HepG2 (cell line): ENCODE measurements at regions not wholly inside any gene's neighbourhood (a gene's known extent, or its start where the extent isn't known, plus 50 kb on each side); places are given as distances from the start of the nearest gene placed in this dataset.

Experiments
- CERS6 ChIP-seq: sonication (generic); formaldehyde crosslinking; IDR thresholded peaks from 2 replicates; pipeline ENCODE4 v1.5.0; 2020; ENCODE audit warnings: missing genetic modification reagents
- EHMT2 ChIP-seq: fragments of 200-600 bp; sonication (generic); IDR thresholded peaks from 2 replicates; pipeline ENCODE4 v1.7.0; 2017; ENCODE audit warnings: antibody characterized with exemption, low read depth, low read length, borderline replicate concordance
- FIP1L1 ChIP-seq: fragments of 200-400 bp; formaldehyde crosslinking; IDR thresholded peaks from 2 replicates; pipeline ENCODE4 v1.6.1; 2018; ENCODE audit warnings: low read depth, mild to moderate bottlenecking, low read length, moderate library complexity, borderline replicate concordance; ENCODE audit not compliant: insufficient read depth
- KLF16 ChIP-seq, 2 experiments: sonication (generic) in 1 of 2; formaldehyde crosslinking in 1 of 2; IDR thresholded peaks; 2 replicates each; pipeline versions ENCODE4 v1.6.1 to v1.8.0; 2016 to 2023; ENCODE audit warnings: missing genetic modification reagents in 2 of 2, missing compliant biosample characterization in 1 of 2
- RAD21 ChIP-seq: fragments of 450-650 bp; formaldehyde crosslinking; IDR thresholded peaks from 2 replicates; pipeline ENCODE4 v1.5.0; 2020; ENCODE audit warnings: mild to moderate bottlenecking
- RNF219 ChIP-seq: sonication (generic); formaldehyde crosslinking; IDR thresholded peaks from 2 replicates; pipeline ENCODE4 v1.5.0; 2020; ENCODE audit warnings: mild to moderate bottlenecking, missing genetic modification reagents
- SMC3 ChIP-seq: IDR thresholded peaks from 2 replicates; pipeline ENCODE4 v1.6.1; 2011; ENCODE audit warnings: low read length, improper control_type of control experiment
- SOX13 ChIP-seq, 3 experiments: fragments of 450-650 bp in 1 of 3; sonication (generic) in 1 of 3; formaldehyde crosslinking in 1 of 3; IDR thresholded peaks in 2 of 3; conservative IDR thresholded peaks in 1 of 3; 2 replicates each; pipeline versions ENCODE4 v1.5.0 to v1.6.1; 2016 to 2020; ENCODE audit warnings: antibody characterized with exemption in 1 of 3, mild to moderate bottlenecking in 1 of 3, missing compliant biosample characterization in 1 of 3, missing genetic modification reagents in 1 of 3, moderate library complexity in 1 of 3
- SP4 ChIP-seq: sonication (generic); formaldehyde crosslinking; IDR thresholded peaks from 2 replicates; pipeline ENCODE4 v1.8.1; 2023; ENCODE audit warnings: mild to moderate bottlenecking, missing genetic modification reagents
- TFAP4 ChIP-seq: sonication (generic); IDR thresholded peaks from 2 replicates; pipeline ENCODE4 v1.6.1; 2016; ENCODE audit warnings: low read depth, borderline replicate concordance
- ZNF501 ChIP-seq: sonication (generic); formaldehyde crosslinking; IDR thresholded peaks from 2 replicates; pipeline ENCODE4 v1.5.1; 2020; ENCODE audit warnings: mild to moderate bottlenecking, moderate library complexity, missing genetic modification reagents
- ZNF619 ChIP-seq: sonication (generic); formaldehyde crosslinking; IDR thresholded peaks from 2 replicates; pipeline ENCODE4 v1.4.0; 2020; ENCODE audit warnings: mild to moderate bottlenecking, missing genetic modification reagents
- ZNF629 ChIP-seq: sonication (generic); formaldehyde crosslinking; conservative IDR thresholded peaks from 2 replicates; pipeline ENCODE4 v1.5.0; 2020; ENCODE audit warnings: missing genetic modification reagents
- ZSCAN12 ChIP-seq: sonication (generic); formaldehyde crosslinking; IDR thresholded peaks from 2 replicates; pipeline ENCODE4 v1.9.0; 2021; ENCODE audit warnings: mild to moderate bottlenecking, missing genetic modification reagents
- TF ChIP-seq, protein P1 (sequence below): sonication (generic); formaldehyde crosslinking; IDR thresholded peaks from 2 replicates; pipeline ENCODE4 v1.4.0; 2020; ENCODE audit warnings: mild to moderate bottlenecking, missing genetic modification reagents
- TF ChIP-seq, protein P2 (sequence below): sonication (generic); formaldehyde crosslinking; IDR thresholded peaks from 2 replicates; pipeline ENCODE4 v1.5.1; 2020; ENCODE audit warnings: missing genetic modification reagents, mild to moderate bottlenecking, borderline replicate concordance
- TF ChIP-seq, protein P3 (sequence below): sonication (generic); formaldehyde crosslinking; IDR thresholded peaks from 2 replicates; pipeline ENCODE4 v1.9.0; 2022; ENCODE audit warnings: missing genetic modification reagents, mild to moderate bottlenecking, borderline replicate concordance

GRCh38 chr6:141077355-141078333, 1055.1 kb upstream of the GJE1 start (continued):
- TF ChIP-seq TFAP4 (no peak), SMC3 (peak; percentile 27; the same call in 1 of the 2 replicates), SP4 (0 out of 2 replicates have a peak, but pooled peaks have one; percentile 6), EHMT2 (peak; percentile 49; the same call in 1 of the 2 replicates), CERS6 (no peak), FIP1L1 (no peak), ZNF501 (CRISPR knock-in tag) (peak; percentile 60; the same call in 1 of the 2 replicates), SOX13 (IDR thresholded peaks at IDR 0.05) (no peak), SOX13 (CRISPR knock-in tag; conservative IDR thresholded peaks at IDR 0.05 in 1 of 2, IDR thresholded peaks at IDR 0.05 in 1 of 2) (peak in 1 of 2 experiments; percentile 24; a peak in 1 of 4 replicates), KLF16 (CRISPR knock-in tag; IDR thresholded peaks at IDR 0.05) (peak in 1 of 2 experiments; percentile 37; a peak in 1 of 4 replicates), RAD21 (peak; percentile 57; the same call in 1 of the 2 replicates), ZSCAN12 (CRISPR knock-in tag) (no peak), ZNF629 (CRISPR knock-in tag) (no peak), RNF219 (no peak), ZNF619 (0 out of 2 replicates have a peak, but pooled peaks have one; percentile 54)
- TF ChIP-seq, protein P1, sequence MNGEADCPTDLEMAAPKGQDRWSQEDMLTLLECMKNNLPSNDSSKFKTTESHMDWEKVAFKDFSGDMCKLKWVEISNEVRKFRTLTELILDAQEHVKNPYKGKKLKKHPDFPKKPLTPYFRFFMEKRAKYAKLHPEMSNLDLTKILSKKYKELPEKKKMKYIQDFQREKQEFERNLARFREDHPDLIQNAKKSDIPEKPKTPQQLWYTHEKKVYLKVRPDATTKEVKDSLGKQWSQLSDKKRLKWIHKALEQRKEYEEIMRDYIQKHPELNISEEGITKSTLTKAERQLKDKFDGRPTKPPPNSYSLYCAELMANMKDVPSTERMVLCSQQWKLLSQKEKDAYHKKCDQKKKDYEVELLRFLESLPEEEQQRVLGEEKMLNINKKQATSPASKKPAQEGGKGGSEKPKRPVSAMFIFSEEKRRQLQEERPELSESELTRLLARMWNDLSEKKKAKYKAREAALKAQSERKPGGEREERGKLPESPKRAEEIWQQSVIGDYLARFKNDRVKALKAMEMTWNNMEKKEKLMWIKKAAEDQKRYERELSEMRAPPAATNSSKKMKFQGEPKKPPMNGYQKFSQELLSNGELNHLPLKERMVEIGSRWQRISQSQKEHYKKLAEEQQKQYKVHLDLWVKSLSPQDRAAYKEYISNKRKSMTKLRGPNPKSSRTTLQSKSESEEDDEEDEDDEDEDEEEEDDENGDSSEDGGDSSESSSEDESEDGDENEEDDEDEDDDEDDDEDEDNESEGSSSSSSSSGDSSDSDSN (CRISPR knock-in tag), result peak; percentile 53
- TF ChIP-seq, protein P2, sequence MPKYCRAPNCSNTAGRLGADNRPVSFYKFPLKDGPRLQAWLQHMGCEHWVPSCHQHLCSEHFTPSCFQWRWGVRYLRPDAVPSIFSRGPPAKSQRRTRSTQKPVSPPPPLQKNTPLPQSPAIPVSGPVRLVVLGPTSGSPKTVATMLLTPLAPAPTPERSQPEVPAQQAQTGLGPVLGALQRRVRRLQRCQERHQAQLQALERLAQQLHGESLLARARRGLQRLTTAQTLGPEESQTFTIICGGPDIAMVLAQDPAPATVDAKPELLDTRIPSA (CRISPR knock-in tag), result no peak
- TF ChIP-seq, protein P3, sequence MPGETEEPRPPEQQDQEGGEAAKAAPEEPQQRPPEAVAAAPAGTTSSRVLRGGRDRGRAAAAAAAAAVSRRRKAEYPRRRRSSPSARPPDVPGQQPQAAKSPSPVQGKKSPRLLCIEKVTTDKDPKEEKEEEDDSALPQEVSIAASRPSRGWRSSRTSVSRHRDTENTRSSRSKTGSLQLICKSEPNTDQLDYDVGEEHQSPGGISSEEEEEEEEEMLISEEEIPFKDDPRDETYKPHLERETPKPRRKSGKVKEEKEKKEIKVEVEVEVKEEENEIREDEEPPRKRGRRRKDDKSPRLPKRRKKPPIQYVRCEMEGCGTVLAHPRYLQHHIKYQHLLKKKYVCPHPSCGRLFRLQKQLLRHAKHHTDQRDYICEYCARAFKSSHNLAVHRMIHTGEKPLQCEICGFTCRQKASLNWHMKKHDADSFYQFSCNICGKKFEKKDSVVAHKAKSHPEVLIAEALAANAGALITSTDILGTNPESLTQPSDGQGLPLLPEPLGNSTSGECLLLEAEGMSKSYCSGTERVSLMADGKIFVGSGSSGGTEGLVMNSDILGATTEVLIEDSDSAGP, result peak; percentile 29; the same call in 1 of the 2 replicates
